Fibroblast of skin of scalp (primary cell): ENCODE measurements at regions not wholly inside any gene's neighbourhood (a gene's known extent, or its start where the extent isn't known, plus 50 kb on each side); places are given as distances from the start of the nearest gene placed in this dataset.
"Not testable (repeated sequence)": the region's sequence is repeated elsewhere in the genome, so short reads cannot be mapped to it uniquely, and the experiment has no call there.

Experiments
- DNase-seq: peaks from one replicate; pipeline ENCODE4 v3.0.0-alpha.2; 2013

DNA sequence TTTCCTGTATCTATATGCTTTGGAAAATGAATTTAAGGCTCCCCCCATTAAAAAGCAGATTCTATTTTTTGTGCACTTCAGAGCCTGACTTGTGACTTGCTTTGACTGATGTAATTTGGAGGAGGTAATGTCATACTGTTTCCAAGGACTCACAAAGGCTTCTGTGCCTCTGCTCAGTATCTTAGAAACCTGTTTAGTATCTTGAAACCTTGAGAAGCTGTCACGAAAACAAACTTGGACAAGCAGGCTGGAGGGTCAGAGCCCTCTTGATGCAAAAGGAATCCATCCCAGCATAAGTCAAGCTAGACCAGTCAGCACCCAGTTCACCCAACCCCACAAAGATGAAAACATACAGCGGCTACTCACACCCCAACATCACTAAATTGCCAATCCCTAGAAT is 560.0 kb upstream of the PCDH7 start:
- no peak for DNase-seq

DNA sequence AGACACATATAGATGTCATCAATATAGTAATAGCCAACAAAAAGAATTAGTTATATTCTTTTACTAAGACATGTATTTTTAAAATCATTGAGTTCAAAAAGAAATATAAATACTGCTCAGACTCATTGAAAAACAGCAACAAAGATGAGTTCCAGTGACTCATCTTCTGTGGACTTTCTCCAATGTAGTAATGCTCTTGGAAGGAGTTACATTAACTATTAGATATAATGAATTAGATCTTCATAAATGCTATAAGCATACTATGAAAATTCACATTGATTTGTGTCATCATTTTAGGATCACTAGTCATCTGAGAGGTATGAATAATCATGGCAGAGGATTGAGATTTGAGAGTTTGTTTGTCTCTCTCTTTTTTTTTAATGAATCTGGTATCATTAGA is 547.8 kb upstream of the PCDH7 start:
- no peak for DNase-seq

GRCh38 chr4:30181512-30181911 is 538.7 kb upstream of the PCDH7 start:
- DNase-seq = no peak

- no peak for DNase-seq
Measured at GRCh38 chr4:30181918-30182317, 538.3 kb upstream of the PCDH7 start.

DNA sequence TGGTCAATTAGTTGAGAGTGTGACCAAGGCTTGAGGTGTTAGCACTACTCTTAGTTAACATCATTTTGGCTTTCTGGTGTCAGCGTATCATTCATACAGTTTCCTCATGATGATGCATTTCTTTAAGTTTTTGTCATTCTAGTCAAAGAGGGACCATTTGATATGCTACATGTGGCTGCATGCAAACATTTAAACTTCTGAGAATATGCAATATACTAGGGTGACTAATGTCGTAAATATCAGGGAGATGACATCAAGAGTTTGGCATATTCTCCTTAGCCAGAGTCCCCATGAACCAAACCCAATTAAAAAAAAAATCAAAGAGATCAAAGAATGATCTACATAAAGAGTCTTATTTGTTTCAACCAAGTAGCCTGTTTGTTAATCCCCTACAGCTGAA is 537.4 kb upstream of the PCDH7 start:
- DNase-seq = no peak

GRCh38 chr4:30191902-30192301 is 528.3 kb upstream of the PCDH7 start:
- no peak for DNase-seq

- no peak for DNase-seq
Measured at GRCh38 chr4:30207389-30207788, 512.8 kb upstream of the PCDH7 start.

GRCh38 chr4:30208731-30209435 is 511.3 kb upstream of the PCDH7 start:
- peak; percentile 27 for DNase-seq

DNA sequence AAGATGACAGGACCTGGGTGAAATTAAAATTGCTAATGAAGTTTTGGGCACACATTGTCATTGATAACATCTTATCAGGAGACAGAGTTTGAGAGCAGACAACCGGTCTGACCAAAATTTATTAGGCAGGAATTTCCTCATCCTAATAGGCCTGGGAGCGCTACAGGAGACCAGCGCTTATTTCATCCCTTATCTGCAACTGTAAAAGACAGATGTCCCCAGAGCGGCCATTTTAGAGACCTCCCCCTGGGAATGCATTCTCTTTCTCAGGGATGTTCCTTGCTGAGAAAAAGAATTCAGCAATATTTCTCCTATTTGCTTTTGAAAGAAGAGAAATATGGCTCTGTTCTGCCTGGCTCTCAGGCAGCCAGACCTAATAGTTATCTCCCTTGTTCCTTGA is 504.2 kb upstream of the PCDH7 start:
- DNase-seq = not testable (repeated sequence)

DNA sequence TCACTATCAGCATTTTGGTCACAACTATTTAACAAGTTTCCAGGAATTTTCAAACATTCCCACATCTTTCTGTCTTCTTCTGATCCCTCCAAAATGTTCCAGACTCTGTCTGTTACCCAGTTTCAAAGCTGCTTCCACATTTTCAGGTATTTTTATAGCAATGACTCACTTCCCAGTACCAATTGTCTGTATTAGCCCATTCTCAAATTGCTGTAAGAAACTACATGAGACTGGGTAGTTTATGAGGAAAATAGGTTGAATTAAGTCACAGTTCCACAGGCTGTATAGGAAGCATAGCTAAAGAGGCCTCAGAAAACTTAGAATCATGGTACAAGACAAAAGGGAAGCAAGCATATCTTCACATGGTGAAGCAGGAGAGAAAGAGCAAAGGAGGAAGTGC is 475.0 kb upstream of the PCDH7 start:
- no peak for DNase-seq

DNA sequence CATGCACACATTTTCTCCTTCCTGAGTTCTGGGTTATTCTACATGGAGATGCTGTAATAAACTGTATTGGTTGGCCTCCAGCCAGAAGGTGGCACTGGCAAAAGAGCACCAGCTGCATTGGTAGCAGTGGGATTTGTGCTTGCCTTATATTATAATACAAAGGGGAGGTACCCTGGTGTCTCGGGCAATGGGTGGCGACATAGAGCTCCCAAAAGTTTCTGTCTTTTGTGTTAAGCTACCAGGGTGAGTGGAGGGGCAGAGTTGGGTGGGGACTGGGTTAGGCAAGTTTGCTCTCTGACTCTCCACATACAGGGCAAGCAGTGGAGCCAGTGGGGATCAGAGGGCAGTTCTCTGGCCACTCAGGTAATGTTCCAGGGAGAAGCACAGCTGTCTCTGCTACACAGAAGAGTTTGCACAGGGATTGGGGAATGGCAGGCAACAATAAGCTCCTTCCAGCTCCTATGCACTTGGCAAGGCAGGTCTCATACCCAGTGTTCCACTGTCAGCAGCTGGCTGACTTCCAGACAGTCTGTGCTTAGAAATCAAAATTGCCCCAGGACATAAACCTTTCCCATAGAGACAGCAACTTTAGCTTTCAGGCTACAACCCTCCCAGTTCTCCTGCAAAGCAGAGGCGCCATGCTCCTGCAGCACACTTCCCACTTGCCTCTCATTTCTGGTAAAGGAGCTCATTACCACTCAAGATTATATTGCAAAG is 463.9 kb upstream of the PCDH7 start:
- DNase-seq = no peak

GRCh38 chr4:30258949-30259348 is 461.2 kb upstream of the PCDH7 start:
- no peak for DNase-seq

DNA sequence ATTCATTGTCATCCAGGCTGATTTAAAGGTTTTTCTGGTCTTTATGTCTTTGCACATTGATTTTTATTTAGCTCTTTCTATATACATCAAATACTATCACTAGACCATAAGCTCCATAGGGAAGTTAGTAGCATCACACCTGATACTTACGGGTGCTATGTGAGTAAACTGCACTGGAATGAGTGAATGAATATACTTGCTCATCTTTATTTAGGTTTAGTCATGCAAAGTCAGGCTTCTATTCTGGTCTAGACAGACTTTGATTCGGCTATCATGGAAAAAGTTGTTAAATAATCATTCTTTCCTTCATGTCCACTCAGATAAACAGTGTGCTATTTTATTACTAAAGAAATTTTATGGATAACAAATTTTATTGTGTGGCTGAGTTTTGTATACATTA is 457.8 kb upstream of the PCDH7 start:
- no peak for DNase-seq

DNA sequence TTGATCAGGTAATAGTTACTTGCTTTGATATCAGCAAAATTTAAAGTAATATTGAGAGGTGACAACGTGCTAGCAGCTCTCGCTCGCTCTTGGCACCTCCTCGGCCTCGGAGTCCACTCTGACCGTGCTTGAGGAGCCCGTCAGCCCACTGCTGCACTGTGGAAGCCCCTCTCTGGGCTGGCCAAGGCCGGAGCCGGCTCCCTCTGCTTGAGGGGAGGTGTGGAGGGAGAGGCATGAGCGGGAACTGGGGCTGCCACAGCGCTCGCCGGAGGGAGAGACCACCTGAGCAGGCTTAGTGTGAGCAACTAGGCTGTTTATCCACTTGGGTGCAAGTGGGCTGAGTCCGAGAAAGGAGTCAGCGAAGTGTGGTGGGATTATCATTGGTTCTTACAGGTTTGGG is 455.7 kb upstream of the PCDH7 start:
- no peak for DNase-seq

GRCh38 chr4:30265716-30266115 is 454.5 kb upstream of the PCDH7 start:
- no peak for DNase-seq

DNA sequence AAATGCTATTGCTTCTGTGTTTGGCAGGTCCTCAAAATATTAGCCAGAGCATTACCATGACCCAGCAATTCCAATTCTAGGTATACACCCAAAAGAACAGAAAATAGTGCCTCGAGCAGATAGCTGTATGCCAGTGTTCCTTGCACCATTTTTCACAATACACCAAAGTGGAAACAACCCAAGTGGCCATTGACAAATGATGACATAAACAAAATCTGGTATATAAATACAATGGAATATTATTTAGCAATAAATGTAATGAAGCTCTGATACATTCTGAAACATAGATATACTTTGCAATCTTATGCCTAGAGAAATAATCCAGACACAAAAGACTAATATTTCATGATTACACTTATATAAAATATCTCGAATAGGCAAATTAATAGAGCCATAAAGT is 451.8 kb upstream of the PCDH7 start:
- no peak for DNase-seq

GRCh38 chr4:30269850-30270249 is 450.3 kb upstream of the PCDH7 start:
- no peak for DNase-seq

DNA sequence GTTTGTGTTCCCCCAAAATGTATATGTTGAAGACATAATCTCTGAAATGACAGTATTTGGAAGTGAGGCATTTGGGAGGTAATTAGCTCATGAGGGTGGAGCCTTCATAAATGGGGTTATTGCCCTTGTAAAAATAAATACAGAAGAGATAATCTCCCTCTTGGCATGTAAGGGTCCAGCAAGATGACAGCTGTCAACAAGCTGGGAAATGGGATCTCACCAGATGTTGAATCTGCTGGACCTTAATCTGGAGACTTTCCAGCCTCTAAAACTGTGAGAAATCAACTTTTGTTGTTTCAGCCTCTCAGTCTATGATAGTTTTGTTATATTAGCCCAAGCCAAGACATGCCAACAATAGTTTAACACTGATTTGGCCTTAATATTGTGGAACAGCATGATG is 438.2 kb upstream of the PCDH7 start:
- DNase-seq = peak; percentile 6

- no peak for DNase-seq
Measured at GRCh38 chr4:30283336-30283735, 436.8 kb upstream of the PCDH7 start.

DNA sequence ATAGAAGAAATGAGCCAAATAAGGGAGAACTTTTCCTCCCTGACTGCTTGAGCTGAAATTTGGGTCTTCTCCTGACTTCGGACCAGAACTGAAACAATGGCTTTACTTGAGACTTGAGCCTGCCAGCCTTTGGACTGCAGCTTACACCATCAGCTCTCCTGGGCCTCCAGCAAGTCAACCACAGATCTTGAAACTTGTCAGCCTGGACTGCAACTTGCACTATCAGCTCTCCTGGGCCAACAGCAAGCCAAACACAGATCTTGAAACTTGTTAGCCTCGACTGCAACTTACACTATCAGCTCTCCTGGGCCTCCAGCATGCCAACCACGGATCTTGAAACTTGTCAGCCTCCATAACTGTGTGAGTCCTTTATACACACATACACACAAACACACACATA is 425.9 kb upstream of the PCDH7 start:
- DNase-seq = no peak

- DNase-seq = no peak
Measured at GRCh38 chr4:30295652-30296051, 424.5 kb upstream of the PCDH7 start.

GRCh38 chr4:30314001-30314400 is 406.2 kb upstream of the PCDH7 start:
- no peak for DNase-seq

- no peak for DNase-seq
Measured at GRCh38 chr4:30330894-30331652, 389.1 kb upstream of the PCDH7 start.

DNA sequence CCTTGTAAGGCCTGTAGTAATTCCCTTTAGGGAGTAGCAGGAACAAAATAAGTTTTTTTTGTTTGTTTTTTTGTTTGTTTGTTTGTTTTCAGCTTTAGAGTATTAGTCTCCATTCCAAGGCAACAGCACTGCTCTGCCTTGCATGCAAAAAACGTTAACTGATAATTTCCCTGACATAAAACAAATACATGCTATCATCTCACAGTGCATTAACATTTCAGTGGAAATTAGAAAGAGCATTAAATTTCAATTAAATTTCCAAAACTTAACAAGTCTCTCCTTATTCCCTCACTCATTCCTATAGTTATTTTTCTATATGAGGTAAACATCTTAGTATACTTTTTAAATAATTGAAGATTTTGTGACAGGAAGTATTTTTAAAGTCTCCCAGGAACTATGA is 378.4 kb upstream of the PCDH7 start:
- no peak for DNase-seq
